GM12891 (cell line): ENCODE measurements at regions not wholly inside any gene's neighbourhood (a gene's known extent, or its start where the extent isn't known, plus 50 kb on each side); places are given as distances from the start of the nearest gene placed in this dataset.

Source experiments
- PAX5 ChIP-seq: IDR thresholded peaks from 2 replicates; pipeline ENCODE4 v1.6.1; 2011; ENCODE audit warnings: low read length, moderate library complexity, mild to moderate bottlenecking; ENCODE audit not compliant: insufficient read depth, severe bottlenecking
- POLR2A ChIP-seq: IDR thresholded peaks from 2 replicates; pipeline ENCODE4 v1.6.1; 2011; ENCODE audit warnings: low read depth, low read length, control low read depth
- POLR2AphosphoS5 ChIP-seq: IDR thresholded peaks from 2 replicates; pipeline ENCODE4 v1.6.1; 2011; ENCODE audit warnings: low read depth, low read length, control low read depth
- POU2F2 ChIP-seq: IDR thresholded peaks from 2 replicates; pipeline ENCODE4 v1.6.1; 2011; ENCODE audit warnings: low read depth, mild to moderate bottlenecking, control low read depth, low read length, moderate library complexity
- TAF1 ChIP-seq: IDR thresholded peaks from 2 replicates; pipeline ENCODE4 v1.6.1; 2011; ENCODE audit warnings: low read depth, low read length, control low read depth

DNA sequence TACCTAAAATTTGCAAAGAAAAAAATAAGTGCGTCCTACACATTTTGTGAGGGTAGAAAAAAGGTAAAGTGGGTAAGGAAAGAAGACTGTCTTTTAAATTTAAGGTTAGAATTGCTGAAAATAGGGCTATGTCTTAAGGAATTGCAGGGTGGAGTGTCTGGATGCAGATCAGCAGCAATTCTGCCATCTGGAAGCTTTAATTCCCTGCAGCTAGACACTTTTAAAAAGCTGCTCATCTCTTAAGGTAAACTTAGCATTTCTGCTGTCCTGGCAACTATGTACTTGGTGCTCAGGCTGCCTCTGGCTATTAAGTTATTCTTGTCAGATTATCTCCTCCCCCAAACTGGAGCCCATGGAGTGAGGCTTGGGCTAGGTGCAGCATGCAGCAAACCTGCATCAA lies 420.2 kb downstream of the SI start:
- no peak for TF ChIP-seq POLR2A
- TF ChIP-seq POLR2AphosphoS5 = no peak
- no peak for TF ChIP-seq TAF1
- TF ChIP-seq POU2F2 = no peak
- no peak for TF ChIP-seq PAX5
